ENCODE measurements at regions not wholly inside any gene's neighbourhood (a gene's known extent, or its start where the extent isn't known, plus 50 kb on each side); places are given as distances from the start of the nearest gene placed in this dataset.
"Not testable (repeated sequence)": the region's sequence is repeated elsewhere in the genome, so short reads cannot be mapped to it uniquely, and the experiment has no call there.

- DNase-seq: no peak
Measured at GRCh38 chr2:129798301-129798581, 181.2 kb upstream of the RAB6C start.

- DNase-seq: no peak
Measured at GRCh38 chr2:129798626-129799025, 180.8 kb upstream of the RAB6C start.

GRCh38 chr2:129799036-129799958 is 180.2 kb upstream of the RAB6C start:
- DNase-seq: no peak

GRCh38 chr2:129800285-129800684 is 179.2 kb upstream of the RAB6C start:
- no peak for DNase-seq

GRCh38 chr2:129800686-129801085 is 178.8 kb upstream of the RAB6C start:
- DNase-seq: no peak

- no peak for DNase-seq
Measured at GRCh38 chr2:129801575-129801974, 177.9 kb upstream of the RAB6C start.

- no peak for DNase-seq
Measured at GRCh38 chr2:129802290-129802689, 177.2 kb upstream of the RAB6C start.

GRCh38 chr2:129803032-129803431 is 176.4 kb upstream of the RAB6C start:
- no peak for DNase-seq

GRCh38 chr2:129803871-129804270 is 175.6 kb upstream of the RAB6C start:
- DNase-seq: no peak

- no peak for DNase-seq
Measured at GRCh38 chr2:129805899-129806298, 173.6 kb upstream of the RAB6C start.

- no peak for DNase-seq
Measured at GRCh38 chr2:129806317-129806716, 173.1 kb upstream of the RAB6C start.

GRCh38 chr2:129806990-129807389 is 172.5 kb upstream of the RAB6C start:
- no peak for DNase-seq

GRCh38 chr2:129807642-129808338 is 171.7 kb upstream of the RAB6C start:
- not testable (repeated sequence) for DNase-seq

- no peak for DNase-seq
Measured at GRCh38 chr2:129810521-129810920, 168.9 kb upstream of the RAB6C start.

GRCh38 chr2:129812071-129812470 is 167.4 kb upstream of the RAB6C start:
- DNase-seq: peak; percentile 32

GRCh38 chr2:129812654-129813053 is 166.8 kb upstream of the RAB6C start:
- DNase-seq: no peak

- DNase-seq: no peak
Measured at GRCh38 chr2:129813404-129813803, 166.1 kb upstream of the RAB6C start.

GRCh38 chr2:129816813-129817574 is 162.5 kb upstream of the RAB6C start:
- no peak for DNase-seq

GRCh38 chr2:129819855-129820254 is 159.6 kb upstream of the RAB6C start:
- no peak for DNase-seq

GRCh38 chr2:129820908-129821307 is 158.6 kb upstream of the RAB6C start:
- no peak for DNase-seq

GRCh38 chr2:129821445-129821844 is 158.0 kb upstream of the RAB6C start:
- DNase-seq: no peak

GRCh38 chr2:129823044-129823443 is 156.4 kb upstream of the RAB6C start:
- no peak for DNase-seq

- no peak for DNase-seq
Measured at GRCh38 chr2:129827311-129828090, 152.0 kb upstream of the RAB6C start.
